ENCODE measurements at regions not wholly inside any gene's neighbourhood (a gene's known extent, or its start where the extent isn't known, plus 50 kb on each side); places are given as distances from the start of the nearest gene placed in this dataset.

DNA sequence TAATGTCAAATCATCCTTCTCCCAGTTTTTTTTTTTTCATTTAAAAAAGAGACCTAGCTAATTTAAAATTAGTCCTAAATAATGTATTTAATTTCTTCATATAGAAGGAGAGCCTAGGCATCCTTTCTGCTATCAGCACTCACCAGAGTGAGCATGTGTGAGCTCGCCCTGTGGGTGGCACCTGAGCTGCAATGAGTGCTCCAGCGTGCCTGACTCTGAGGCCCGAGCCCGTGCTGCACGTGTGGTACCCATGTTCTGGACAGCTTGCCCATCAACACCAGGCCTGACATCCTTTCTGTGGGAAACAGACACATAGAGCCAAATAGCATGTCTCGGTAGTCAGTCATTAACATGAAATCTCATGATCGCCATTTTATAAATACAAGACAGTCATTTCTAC lies 381.4 kb downstream of the DTWD2 start:
- no peaks in the 10 kb centered on the region for H3K9me2 ChIP-seq (replicated peaks; ENCODE audit: insufficient read depth, low read length)
- DNase-seq: no peak
- H3K36me3 ChIP-seq (replicated peaks; ENCODE audit: insufficient read depth, low read length): no peaks in the 10 kb centered on the region
- no peaks in the 10 kb centered on the region for H4K20me1 ChIP-seq (ENCODE audit: insufficient read depth, low read length)
- H3K27me3 ChIP-seq (replicated peaks; ENCODE audit: insufficient read depth, low read length): no peaks in the 10 kb centered on the region
- H3K27ac ChIP-seq (ENCODE audit: low read length): no peak overlapping the region
- H3K9ac ChIP-seq (ENCODE audit: low read length): no peak overlapping the region
- no peaks in the 10 kb centered on the region for H3K9me3 ChIP-seq (replicated peaks; ENCODE audit: insufficient read depth, low read length)
- no peak overlapping the region for H3K4me3 ChIP-seq (ENCODE audit: low read length)
- H3F3A ChIP-seq (ENCODE audit: insufficient read depth, low read length): no peaks in the 10 kb centered on the region
- H3K79me2 ChIP-seq (ENCODE audit: low read length): no peaks in the 10 kb centered on the region
- TF ChIP-seq EZH2 (optimal IDR thresholded peaks at IDR 0.05; ENCODE audit: low read depth, low read length) (no peak), EZH2phosphoT487 (IDR thresholded peaks at IDR 0.05; ENCODE audit: low read length) (no peak)
- no peak overlapping the region for H3K4me2 ChIP-seq (ENCODE audit: low read depth, low read length)
- H2AFZ ChIP-seq (ENCODE audit: low read length): no peak overlapping the region
- no peaks in the 10 kb centered on the region for H3K4me1 ChIP-seq (ENCODE audit: low read length)

DNA sequence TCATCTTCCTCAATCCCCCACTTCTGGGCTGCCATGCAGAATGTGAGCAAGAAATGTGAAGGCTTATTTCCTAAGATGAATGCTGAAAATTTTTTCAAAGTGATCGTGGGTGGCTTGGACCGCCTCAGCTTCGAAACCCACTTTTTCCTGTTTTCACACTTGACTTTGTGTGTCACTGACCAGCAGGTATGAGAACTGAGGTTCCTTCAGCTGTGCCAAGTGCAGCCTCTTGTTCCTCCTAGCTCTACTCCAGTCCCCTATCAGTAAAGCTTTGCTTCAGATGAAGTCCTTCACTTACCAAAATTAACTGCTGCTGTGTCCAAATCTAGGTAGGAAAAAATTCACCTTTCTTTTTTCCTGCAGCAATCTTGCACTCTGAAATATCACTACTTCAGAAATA lies 382.6 kb downstream of the DTWD2 start:
- TF ChIP-seq, protein P1, sequence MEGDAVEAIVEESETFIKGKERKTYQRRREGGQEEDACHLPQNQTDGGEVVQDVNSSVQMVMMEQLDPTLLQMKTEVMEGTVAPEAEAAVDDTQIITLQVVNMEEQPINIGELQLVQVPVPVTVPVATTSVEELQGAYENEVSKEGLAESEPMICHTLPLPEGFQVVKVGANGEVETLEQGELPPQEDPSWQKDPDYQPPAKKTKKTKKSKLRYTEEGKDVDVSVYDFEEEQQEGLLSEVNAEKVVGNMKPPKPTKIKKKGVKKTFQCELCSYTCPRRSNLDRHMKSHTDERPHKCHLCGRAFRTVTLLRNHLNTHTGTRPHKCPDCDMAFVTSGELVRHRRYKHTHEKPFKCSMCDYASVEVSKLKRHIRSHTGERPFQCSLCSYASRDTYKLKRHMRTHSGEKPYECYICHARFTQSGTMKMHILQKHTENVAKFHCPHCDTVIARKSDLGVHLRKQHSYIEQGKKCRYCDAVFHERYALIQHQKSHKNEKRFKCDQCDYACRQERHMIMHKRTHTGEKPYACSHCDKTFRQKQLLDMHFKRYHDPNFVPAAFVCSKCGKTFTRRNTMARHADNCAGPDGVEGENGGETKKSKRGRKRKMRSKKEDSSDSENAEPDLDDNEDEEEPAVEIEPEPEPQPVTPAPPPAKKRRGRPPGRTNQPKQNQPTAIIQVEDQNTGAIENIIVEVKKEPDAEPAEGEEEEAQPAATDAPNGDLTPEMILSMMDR (IDR thresholded peaks at IDR 0.05; ENCODE audit: low read length): no peak
- TF ChIP-seq EZH2phosphoT487 (IDR thresholded peaks at IDR 0.05; ENCODE audit: low read length) (no peak), EZH2 (optimal IDR thresholded peaks at IDR 0.05; ENCODE audit: low read depth, low read length) (no peak)
- no peaks in the 10 kb centered on the region for H3K36me3 ChIP-seq (replicated peaks; ENCODE audit: insufficient read depth, low read length)
- no peaks in the 10 kb centered on the region for H3K9me3 ChIP-seq (replicated peaks; ENCODE audit: insufficient read depth, low read length)
- no peak overlapping the region for H3K4me3 ChIP-seq (ENCODE audit: low read length)
- no peak overlapping the region for H2AFZ ChIP-seq (ENCODE audit: low read length)
- H3K79me2 ChIP-seq (ENCODE audit: low read length): no peaks in the 10 kb centered on the region
- no peaks in the 10 kb centered on the region for H3F3A ChIP-seq (ENCODE audit: insufficient read depth, low read length)
- H3K27ac ChIP-seq (ENCODE audit: low read length): no peak overlapping the region
- DNase-seq: no peak
- no peak overlapping the region for H3K9ac ChIP-seq (ENCODE audit: low read length)
- H4K20me1 ChIP-seq (ENCODE audit: insufficient read depth, low read length): no peaks in the 10 kb centered on the region
- no peaks in the 10 kb centered on the region for H3K4me1 ChIP-seq (ENCODE audit: low read length)
- H3K27me3 ChIP-seq (replicated peaks; ENCODE audit: insufficient read depth, low read length): no peaks in the 10 kb centered on the region
- no peak overlapping the region for H3K4me2 ChIP-seq (ENCODE audit: low read depth, low read length)
- no peaks in the 10 kb centered on the region for H3K9me2 ChIP-seq (replicated peaks; ENCODE audit: insufficient read depth, low read length)

- Histone ChIP-seq H3F3A (ENCODE audit: insufficient read depth, low read length) (no peaks in the 10 kb centered on the region), H2AFZ (ENCODE audit: low read length) (no peak overlapping the region), H3K9ac (ENCODE audit: low read length) (no peak overlapping the region), H3K9me3 (replicated peaks; ENCODE audit: insufficient read depth, low read length) (no peaks in the 10 kb centered on the region), H3K27ac (ENCODE audit: low read length) (no peak overlapping the region), H4K20me1 (ENCODE audit: insufficient read depth, low read length) (no peaks in the 10 kb centered on the region), H3K36me3 (replicated peaks; ENCODE audit: insufficient read depth, low read length) (no peaks in the 10 kb centered on the region), H3K27me3 (replicated peaks; ENCODE audit: insufficient read depth, low read length) (no peaks in the 10 kb centered on the region), H3K79me2 (ENCODE audit: low read length) (no peaks in the 10 kb centered on the region), H3K9me2 (replicated peaks; ENCODE audit: insufficient read depth, low read length) (no peaks in the 10 kb centered on the region), H3K4me1 (ENCODE audit: low read length) (no peaks in the 10 kb centered on the region), H3K4me2 (ENCODE audit: low read depth, low read length) (no peak overlapping the region), H3K4me3 (ENCODE audit: low read length) (no peak overlapping the region)
- no peak for DNase-seq
- no peak for TF ChIP-seq EZH2 (optimal IDR thresholded peaks at IDR 0.05; ENCODE audit: low read depth, low read length)
- TF ChIP-seq EZH2phosphoT487 (IDR thresholded peaks at IDR 0.05; ENCODE audit: low read length): no peak
- TF ChIP-seq, protein P1 (IDR thresholded peaks at IDR 0.05; ENCODE audit: low read length): no peak
Observed at GRCh38 chr5:118604106-118604505, 384.2 kb downstream of the DTWD2 start.

GRCh38 chr5:118603278-118603677 lies 385.1 kb downstream of the DTWD2 start:
- Histone ChIP-seq H3K27ac (ENCODE audit: low read length) (no peak overlapping the region), H3K4me2 (ENCODE audit: low read depth, low read length) (no peak overlapping the region), H3F3A (ENCODE audit: insufficient read depth, low read length) (no peaks in the 10 kb centered on the region), H3K79me2 (ENCODE audit: low read length) (no peaks in the 10 kb centered on the region), H2AFZ (ENCODE audit: low read length) (no peak overlapping the region), H3K9ac (ENCODE audit: low read length) (no peak overlapping the region), H4K20me1 (ENCODE audit: insufficient read depth, low read length) (no peaks in the 10 kb centered on the region), H3K36me3 (replicated peaks; ENCODE audit: insufficient read depth, low read length) (no peaks in the 10 kb centered on the region), H3K4me1 (ENCODE audit: low read length) (no peaks in the 10 kb centered on the region), H3K27me3 (replicated peaks; ENCODE audit: insufficient read depth, low read length) (no peaks in the 10 kb centered on the region), H3K9me3 (replicated peaks; ENCODE audit: insufficient read depth, low read length) (no peaks in the 10 kb centered on the region), H3K9me2 (replicated peaks; ENCODE audit: insufficient read depth, low read length) (no peaks in the 10 kb centered on the region), H3K4me3 (ENCODE audit: low read length) (no peak overlapping the region)
- DNase-seq: no peak
- TF ChIP-seq EZH2phosphoT487 (IDR thresholded peaks at IDR 0.05; ENCODE audit: low read length) (no peak), EZH2 (optimal IDR thresholded peaks at IDR 0.05; ENCODE audit: low read depth, low read length) (no peak)
- TF ChIP-seq, protein P1 (IDR thresholded peaks at IDR 0.05; ENCODE audit: low read length): no peak
